ENCODE measurements at regions not wholly inside any gene's neighbourhood (a gene's known extent, or its start where the extent isn't known, plus 50 kb on each side); places are given as distances from the start of the nearest gene placed in this dataset.
A peak's percentile ranks its signal among the peaks of the same experiment; 100 is the strongest.

- WGBS: 26% methylated on average over 3 of the region's 3 CpGs
- H3K36me3 ChIP-seq: no peaks in the 10 kb centered on the region
These were observed 50.3 kb upstream of the CABCOCO1 start for GRCh38 chr10:61612450-61612849.

DNA sequence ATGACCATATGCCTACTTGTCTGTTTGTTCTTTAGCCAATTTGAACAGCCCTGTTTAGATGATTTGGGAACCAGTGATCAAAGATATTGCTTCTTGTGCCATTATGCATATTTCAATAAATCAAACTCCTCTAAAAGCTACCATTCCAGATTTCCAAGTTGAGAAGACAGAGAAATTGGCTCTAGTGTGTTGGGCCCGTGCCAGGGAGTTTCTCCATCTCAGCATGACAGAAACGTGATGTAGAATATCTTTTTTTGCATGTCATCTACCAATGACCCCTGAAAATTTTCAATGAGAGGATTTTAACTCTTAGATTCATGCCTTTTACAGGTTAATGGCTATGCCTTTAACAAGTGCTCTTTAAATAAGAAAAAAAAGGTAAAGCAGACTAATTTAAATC lies 50.7 kb upstream of the CABCOCO1 start:
- peak in 1 of 2 donors; percentile 66 for DNase-seq (ENCODE audit: low spot score in 2 of 2)
- 9% methylated on average over 2 of the region's 2 CpGs for WGBS
- TF ChIP-seq EP300 (IDR thresholded peaks at IDR 0.05) (no peak), CTCF (IDR thresholded peaks at IDR 0.05) (no peak), POLR2AphosphoS5 (IDR thresholded peaks at IDR 0.05) (no peak), POLR2A (IDR thresholded peaks at IDR 0.05) (no peak)

More at GRCh38 chr10:61612450-61612849, 50.3 kb upstream of the CABCOCO1 start:
- no peaks in the 10 kb centered on the region for H3K27me3 ChIP-seq
- no peak for TF ChIP-seq CTCF (IDR thresholded peaks at IDR 0.05)
- no peak for TF ChIP-seq POLR2A (IDR thresholded peaks at IDR 0.05)
- TF ChIP-seq EP300 (IDR thresholded peaks at IDR 0.05): no peak
- TF ChIP-seq POLR2AphosphoS5 (IDR thresholded peaks at IDR 0.05): no peak
- H3K4me3 ChIP-seq: no peak overlapping the region
- DNase-seq (ENCODE audit: low spot score in 2 of 2): no peak
- no peaks in the 10 kb centered on the region for H3K9me3 ChIP-seq
- H3K4me1 ChIP-seq: peaks cover 12% of the 10 kb centered on the region
- H3K27ac ChIP-seq: no peak overlapping the region

GRCh38 chr10:61609701-61610100 lies 53.0 kb upstream of the CABCOCO1 start:
- Histone ChIP-seq H3K9me3 (no peaks in the 10 kb centered on the region), H3K4me1 (peaks cover 12% of the 10 kb centered on the region), H3K27ac (no peak overlapping the region), H3K36me3 (no peaks in the 10 kb centered on the region), H3K4me3 (no peak overlapping the region), H3K27me3 (no peaks in the 10 kb centered on the region)
- TF ChIP-seq CTCF (IDR thresholded peaks at IDR 0.05) (no peak), EP300 (IDR thresholded peaks at IDR 0.05) (no peak), POLR2A (IDR thresholded peaks at IDR 0.05) (no peak), POLR2AphosphoS5 (IDR thresholded peaks at IDR 0.05) (no peak)
- DNase-seq (ENCODE audit: low spot score in 2 of 2): no peak
- 88% methylated on average over 1 of the region's 1 CpG for WGBS

More for the DNA sequence above, 50.7 kb upstream of the CABCOCO1 start:
- H3K27me3 ChIP-seq: no peaks in the 10 kb centered on the region
- peaks cover 12% of the 10 kb centered on the region for H3K4me1 ChIP-seq
- H3K9me3 ChIP-seq: no peaks in the 10 kb centered on the region
- no peaks in the 10 kb centered on the region for H3K36me3 ChIP-seq
- no peak overlapping the region for H3K4me3 ChIP-seq
- H3K27ac ChIP-seq: no peak overlapping the region

- H3K36me3 ChIP-seq: no peaks in the 10 kb centered on the region
- DNase-seq (ENCODE audit: low spot score in 2 of 2): no peak
- H3K4me3 ChIP-seq: no peak overlapping the region
- no peaks in the 10 kb centered on the region for H3K9me3 ChIP-seq
- TF ChIP-seq POLR2A (IDR thresholded peaks at IDR 0.05): no peak
- no peak for TF ChIP-seq CTCF (IDR thresholded peaks at IDR 0.05)
- TF ChIP-seq POLR2AphosphoS5 (IDR thresholded peaks at IDR 0.05): no peak
- TF ChIP-seq EP300 (IDR thresholded peaks at IDR 0.05): no peak
- no peak overlapping the region for H3K27ac ChIP-seq
- peaks cover 12% of the 10 kb centered on the region for H3K4me1 ChIP-seq
- no peaks in the 10 kb centered on the region for H3K27me3 ChIP-seq
- 73% methylated on average over 8 of the region's 8 CpGs for WGBS
These were observed 54.3 kb upstream of the CABCOCO1 start for GRCh38 chr10:61608255-61609033.

GRCh38 chr10:61606959-61607907 lies 55.5 kb upstream of the CABCOCO1 start:
- H3K9me3 ChIP-seq: no peaks in the 10 kb centered on the region
- H3K36me3 ChIP-seq: no peaks in the 10 kb centered on the region
- peaks cover 11% of the 10 kb centered on the region for H3K4me1 ChIP-seq
- TF ChIP-seq CTCF (IDR thresholded peaks at IDR 0.05) (peak in 1 of 2 donors; percentile 40), POLR2A (IDR thresholded peaks at IDR 0.05) (no peak)
- no peak overlapping the region for H3K27ac ChIP-seq
- no peaks in the 10 kb centered on the region for H3K27me3 ChIP-seq
- H3K4me3 ChIP-seq: no peak overlapping the region
- no peak for DNase-seq (ENCODE audit: low spot score in 2 of 2)
- WGBS: 63% methylated on average over 5 of the region's 5 CpGs
